Right atrium auricular region (tissue), 2 donors: ENCODE measurements at regions not wholly inside any gene's neighbourhood (a gene's known extent, or its start where the extent isn't known, plus 50 kb on each side); places are given as distances from the start of the nearest gene placed in this dataset.
A peak's percentile ranks its signal among the peaks of the same experiment; 100 is the strongest.

ENCODE experiments used
- DNase-seq: peaks from one replicate; pipeline ENCODE4 v3.0.0-alpha.2; 2019; ENCODE audit warnings: low spot score
- H3K27ac ChIP-seq, 2 donors: fragments of 200-600 bp; sonication (generic); 1 replicate in 1 of 2; 2 replicates in 1 of 2; pipeline ENCODE4 v1.5.1; 2016 to 2019
- H3K27me3 ChIP-seq, 2 donors: fragments of 200-600 bp; sonication (generic); one replicate each; pipeline versions ENCODE4 v1.5.1 to v1.6.0; 2017 to 2019
- H3K36me3 ChIP-seq: fragments of 200-600 bp; sonication (generic); one replicate; pipeline ENCODE4 v1.5.1; 2016
- H3K4me1 ChIP-seq, 2 donors: fragments of 200-600 bp; sonication (generic); one replicate each; pipeline versions ENCODE4 v1.5.1 to v1.6.0; 2017 to 2019
- H3K4me3 ChIP-seq, 2 donors: fragments of 200-600 bp; sonication (generic); 1 replicate in 1 of 2; 2 replicates in 1 of 2; pipeline ENCODE4 v1.5.1; 2017 to 2019; ENCODE audit warnings: mild to moderate bottlenecking in 1 of 2, moderate library complexity in 1 of 2
- H3K9me3 ChIP-seq, 2 donors: fragments of 200-600 bp; sonication (generic); one replicate each; pipeline ENCODE4 v1.5.1; 2019
- TF ChIP-seq, protein P1 (sequence below), 2 donors: fragments of 200-600 bp; sonication (generic); IDR thresholded peaks; one replicate each; pipeline ENCODE4 v1.5.1; 2019; ENCODE audit warnings: antibody characterized with exemption in 2 of 2

DNA sequence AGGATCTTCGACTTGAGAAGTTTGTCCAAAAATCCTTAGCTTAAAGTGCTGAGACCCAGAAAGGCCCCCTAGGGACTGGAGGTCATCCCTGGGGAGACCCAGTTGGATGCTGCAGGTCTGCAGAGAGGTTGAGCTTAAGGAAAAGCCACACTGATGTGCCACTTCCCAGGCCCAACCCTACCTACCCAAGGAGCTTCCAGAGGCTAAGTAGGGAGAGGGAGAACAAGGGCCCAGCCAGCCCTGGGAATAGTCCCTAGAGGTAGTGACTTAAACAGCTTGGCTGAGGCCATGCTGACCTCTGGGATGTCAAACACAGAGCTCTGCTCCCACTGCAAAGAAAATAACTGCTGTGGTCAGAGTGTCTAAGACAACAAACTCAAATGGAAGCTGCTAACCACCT lies 693.7 kb downstream of the MATN1 start:
- DNase-seq: peak; percentile 34
- Histone ChIP-seq H3K4me3 (no peak overlapping the region), H3K36me3 (no peaks in the 10 kb centered on the region), H3K4me1 (no peaks in the 10 kb centered on the region), H3K27ac (no peak overlapping the region), H3K27me3 (no peaks in the 10 kb centered on the region), H3K9me3 (peaks cover 0 to 6% of the 10 kb centered on the region in 2 donors)
- TF ChIP-seq, protein P1, sequence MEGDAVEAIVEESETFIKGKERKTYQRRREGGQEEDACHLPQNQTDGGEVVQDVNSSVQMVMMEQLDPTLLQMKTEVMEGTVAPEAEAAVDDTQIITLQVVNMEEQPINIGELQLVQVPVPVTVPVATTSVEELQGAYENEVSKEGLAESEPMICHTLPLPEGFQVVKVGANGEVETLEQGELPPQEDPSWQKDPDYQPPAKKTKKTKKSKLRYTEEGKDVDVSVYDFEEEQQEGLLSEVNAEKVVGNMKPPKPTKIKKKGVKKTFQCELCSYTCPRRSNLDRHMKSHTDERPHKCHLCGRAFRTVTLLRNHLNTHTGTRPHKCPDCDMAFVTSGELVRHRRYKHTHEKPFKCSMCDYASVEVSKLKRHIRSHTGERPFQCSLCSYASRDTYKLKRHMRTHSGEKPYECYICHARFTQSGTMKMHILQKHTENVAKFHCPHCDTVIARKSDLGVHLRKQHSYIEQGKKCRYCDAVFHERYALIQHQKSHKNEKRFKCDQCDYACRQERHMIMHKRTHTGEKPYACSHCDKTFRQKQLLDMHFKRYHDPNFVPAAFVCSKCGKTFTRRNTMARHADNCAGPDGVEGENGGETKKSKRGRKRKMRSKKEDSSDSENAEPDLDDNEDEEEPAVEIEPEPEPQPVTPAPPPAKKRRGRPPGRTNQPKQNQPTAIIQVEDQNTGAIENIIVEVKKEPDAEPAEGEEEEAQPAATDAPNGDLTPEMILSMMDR (IDR thresholded peaks at IDR 0.05): no peak

DNA sequence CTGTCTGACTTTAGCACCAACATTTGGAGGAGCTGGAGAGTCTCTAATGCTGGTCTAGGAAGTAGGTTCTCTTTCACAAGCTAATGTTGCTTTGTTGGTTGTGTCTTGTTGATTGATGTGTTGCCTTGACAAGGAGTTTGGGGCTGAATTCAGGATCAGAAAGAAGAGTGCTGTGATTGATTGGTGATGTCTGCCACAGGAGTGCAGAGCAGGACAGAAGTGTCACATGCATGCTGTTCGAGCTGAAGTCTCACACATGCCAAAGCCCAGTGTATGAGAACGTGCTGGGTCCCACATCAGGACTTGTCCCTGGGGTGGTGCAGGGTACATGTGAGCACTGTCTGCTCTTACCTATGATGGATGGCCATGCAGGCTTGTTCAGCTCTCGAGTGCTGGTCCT lies 694.4 kb downstream of the MATN1 start:
- Histone ChIP-seq H3K9me3 (peaks cover 0 to 6% of the 10 kb centered on the region in 2 donors), H3K27ac (no peak overlapping the region), H3K4me1 (no peaks in the 10 kb centered on the region), H3K4me3 (no peak overlapping the region), H3K27me3 (no peaks in the 10 kb centered on the region), H3K36me3 (no peaks in the 10 kb centered on the region)
- TF ChIP-seq, protein P1 (IDR thresholded peaks at IDR 0.05): no peak
- DNase-seq: peak; percentile 43

DNA sequence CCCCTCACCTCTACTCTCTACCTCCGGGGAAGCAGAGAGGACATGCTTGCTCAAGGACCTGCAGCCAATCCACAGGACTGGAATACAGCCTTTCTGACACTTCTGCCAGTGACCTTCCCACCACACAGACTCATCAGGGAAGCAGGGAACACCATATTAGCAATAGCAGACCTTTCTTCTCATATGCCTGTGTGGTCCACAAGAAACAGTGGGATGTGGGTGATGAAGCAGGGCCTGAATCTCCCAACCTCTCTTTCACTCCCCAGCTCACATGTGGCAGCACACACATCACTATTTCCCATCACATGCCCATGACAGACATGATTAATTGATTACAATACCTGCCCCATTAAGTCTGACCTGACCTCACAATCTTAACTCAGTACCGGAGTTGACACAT lies 695.1 kb downstream of the MATN1 start:
- H3K36me3 ChIP-seq: no peaks in the 10 kb centered on the region
- TF ChIP-seq, protein P1 (IDR thresholded peaks at IDR 0.05): no peak
- DNase-seq: no peak
- no peak overlapping the region for H3K4me3 ChIP-seq
- H3K27me3 ChIP-seq: no peaks in the 10 kb centered on the region
- H3K9me3 ChIP-seq: peaks cover 0 to 6% of the 10 kb centered on the region in 2 donors
- H3K27ac ChIP-seq: no peak overlapping the region
- H3K4me1 ChIP-seq: no peaks in the 10 kb centered on the region

DNA sequence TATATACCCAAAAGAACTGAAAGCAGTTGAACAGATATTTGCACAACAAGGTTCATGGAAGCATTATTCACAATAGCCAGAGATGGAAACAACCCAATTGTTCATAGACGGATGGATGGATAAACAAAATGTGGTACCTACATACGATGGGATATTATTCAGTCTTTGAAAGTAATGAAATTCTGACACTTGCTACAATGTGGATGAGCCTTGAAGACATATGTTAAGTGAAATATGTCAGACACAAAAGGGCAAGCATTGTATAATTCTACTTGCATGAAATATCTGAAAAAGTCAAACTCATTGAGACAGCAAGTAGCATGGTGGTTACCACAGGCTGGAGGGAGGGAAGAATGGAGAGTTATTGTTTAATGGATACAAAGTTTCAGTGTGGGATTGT lies 696.1 kb downstream of the MATN1 start:
- peaks cover 0 to 6% of the 10 kb centered on the region in 2 donors for H3K9me3 ChIP-seq
- H3K27ac ChIP-seq: no peak overlapping the region
- TF ChIP-seq, protein P1 (IDR thresholded peaks at IDR 0.05): no peak
- no peak for DNase-seq
- no peak overlapping the region for H3K4me3 ChIP-seq
- no peaks in the 10 kb centered on the region for H3K4me1 ChIP-seq
- no peaks in the 10 kb centered on the region for H3K36me3 ChIP-seq
- H3K27me3 ChIP-seq: no peaks in the 10 kb centered on the region

DNA sequence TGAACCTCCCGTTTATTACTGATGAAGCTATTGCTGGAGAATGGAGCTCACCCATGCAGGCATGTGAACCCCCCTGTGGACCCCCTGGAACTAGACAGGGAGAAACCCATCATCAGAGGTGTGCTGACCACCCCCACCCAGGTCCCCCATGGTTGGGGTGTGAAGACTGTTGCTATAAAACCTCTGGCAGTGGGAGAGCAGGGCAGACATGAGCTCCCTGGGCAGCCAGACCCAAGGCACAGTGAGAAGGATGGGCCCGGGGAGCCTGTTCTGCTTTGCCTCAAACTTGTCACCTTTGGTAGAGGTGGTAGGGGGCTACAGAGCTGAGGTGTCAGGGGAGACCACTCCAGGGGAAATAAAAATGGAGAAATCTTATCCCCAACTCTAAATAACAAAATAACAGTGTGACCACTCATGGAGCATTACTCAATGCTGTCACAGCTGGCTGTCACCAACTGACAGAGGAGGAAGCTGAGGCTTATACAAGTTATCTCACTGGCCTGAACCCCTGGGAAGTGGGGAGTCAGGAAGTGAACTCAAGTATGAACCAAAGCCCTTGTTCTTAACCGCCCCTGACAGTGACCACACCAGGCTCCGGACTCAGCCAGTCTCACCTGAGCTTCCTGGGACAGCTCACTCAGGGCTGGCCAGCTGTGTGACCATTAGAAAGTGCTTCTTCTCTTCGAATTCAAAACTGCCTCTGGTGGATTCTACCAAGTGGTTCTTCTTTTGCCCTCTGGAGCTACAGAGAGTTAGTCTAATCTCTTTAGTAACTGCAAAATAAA lies 698.8 kb downstream of the MATN1 start:
- Histone ChIP-seq H3K36me3 (no peaks in the 10 kb centered on the region), H3K4me1 (no peaks in the 10 kb centered on the region), H3K9me3 (peaks cover 0 to 6% of the 10 kb centered on the region in 2 donors), H3K27me3 (no peaks in the 10 kb centered on the region), H3K4me3 (no peak overlapping the region), H3K27ac (no peak overlapping the region)
- no peak for DNase-seq
- TF ChIP-seq, protein P1 (IDR thresholded peaks at IDR 0.05): no peak
